ENCODE measurements at regions not wholly inside any gene's neighbourhood (a gene's known extent, or its start where the extent isn't known, plus 50 kb on each side); places are given as distances from the start of the nearest gene placed in this dataset.
"Not testable (repeated sequence)": the region's sequence is repeated elsewhere in the genome, so short reads cannot be mapped to it uniquely, and the experiment has no call there.

- intact Hi-C loops (cut with micrococcal nuclease); POLR2A ChIA-PET (ENCODE audit: partially characterized antibody); H3K36me3 ChIP-seq (ENCODE audit: insufficient read depth, low read length); CTCF ChIA-PET (ENCODE audit: partially characterized antibody); H3K27ac Mint-ChIP-seq; H3K4me3 ChIP-seq (ENCODE audit: low read length in 2 of 2); H3K36me3 Mint-ChIP-seq; H3K4me1 Mint-ChIP-seq; H3K4me3 Mint-ChIP-seq; DNase-seq; H3K9me3 ChIP-seq (ENCODE audit: control insufficient read depth in 1 of 2, low read length in 2 of 2); H3K4me1 ChIP-seq (ENCODE audit: insufficient read depth, low read length); H3K27ac ChIP-seq (ENCODE audit: low read depth, low read length); H3K27me3 ChIP-seq (ENCODE audit: insufficient read depth, low read length): not testable (repeated sequence)
- peaks cover 3 to 12% of the 10 kb centered on the region in 2 donors for H3K27me3 Mint-ChIP-seq
- H3K9me3 Mint-ChIP-seq = peaks cover 3 to 20% (median 13%) of the 10 kb centered on the region in 8 donors
Measured at GRCh38 chr3:72064727-72065126, 279.8 kb upstream of the PROK2 start.

GRCh38 chr3:72062017-72062416, 277.1 kb upstream of the PROK2 start:
- Histone ChIP-seq H3K27me3 (ENCODE audit: insufficient read depth, low read length) (no peaks in the 10 kb centered on the region), H3K4me1 (ENCODE audit: insufficient read depth, low read length) (no peaks in the 10 kb centered on the region), H3K9me3 (ENCODE audit: control insufficient read depth in 1 of 2, low read length in 2 of 2) (no peaks in the 10 kb centered on the region), H3K36me3 (ENCODE audit: insufficient read depth, low read length) (no peaks in the 10 kb centered on the region), H3K4me3 (ENCODE audit: low read length in 2 of 2) (no peak overlapping the region), H3K27ac (ENCODE audit: low read depth, low read length) (no peak overlapping the region)
- Mint-ChIP-seq H3K4me1 (no peaks in the 10 kb centered on the region), H3K27ac (no peak overlapping the region), H3K27me3 (peaks cover 0 to 12% of the 10 kb centered on the region in 2 donors), H3K4me3 (no peak overlapping the region), H3K9me3 (peaks cover 3 to 20% (median 13%) of the 10 kb centered on the region in 8 donors), H3K36me3 (peaks cover 0 to 5% of the 10 kb centered on the region in 2 donors)
- DNase-seq = no peak
- intact Hi-C loops (cut with micrococcal nuclease) = no loop called here
- ChIA-PET POLR2A (ENCODE audit: partially characterized antibody) (interaction anchor here (0.8 kb wide), 1 partner anchor 26 kb away, joined by 3 read pairs; no protein-coding TSS in a partner anchor), CTCF (ENCODE audit: partially characterized antibody) (no interaction called here)

- H3K36me3 ChIP-seq (ENCODE audit: insufficient read depth, low read length) = no peaks in the 10 kb centered on the region
- no peaks in the 10 kb centered on the region for H3K4me1 Mint-ChIP-seq
Measured at GRCh38 chr3:72060447-72061034, 275.6 kb upstream of the PROK2 start.

GRCh38 chr3:72058493-72059081, 273.6 kb upstream of the PROK2 start:
- H3K4me1 ChIP-seq (ENCODE audit: insufficient read depth, low read length) = no peaks in the 10 kb centered on the region
- ChIA-PET POLR2A (ENCODE audit: partially characterized antibody) (no interaction called here), CTCF (ENCODE audit: partially characterized antibody) (no interaction called here)
- no peak for DNase-seq
- H3K4me1 Mint-ChIP-seq = no peaks in the 10 kb centered on the region
- no peaks in the 10 kb centered on the region for H3K27me3 ChIP-seq (ENCODE audit: insufficient read depth, low read length)
- intact Hi-C loops (cut with micrococcal nuclease) = no loop called here
- H3K4me3 ChIP-seq (ENCODE audit: low read length in 2 of 2) = no peak overlapping the region
- H3K9me3 ChIP-seq (ENCODE audit: control insufficient read depth in 1 of 2, low read length in 2 of 2) = no peaks in the 10 kb centered on the region
- peaks cover 0 to 6% of the 10 kb centered on the region in 2 donors for H3K27me3 Mint-ChIP-seq
- H3K36me3 ChIP-seq (ENCODE audit: insufficient read depth, low read length) = no peaks in the 10 kb centered on the region
- H3K27ac Mint-ChIP-seq = no peak overlapping the region
- no peak overlapping the region for H3K4me3 Mint-ChIP-seq
- no peak overlapping the region for H3K27ac ChIP-seq (ENCODE audit: low read depth, low read length)
- H3K9me3 Mint-ChIP-seq = peaks cover 0 to 11% (median 5%) of the 10 kb centered on the region in 8 donors
- no peaks in the 10 kb centered on the region for H3K36me3 Mint-ChIP-seq

More at GRCh38 chr3:72060447-72061034, 275.6 kb upstream of the PROK2 start:
- no peaks in the 10 kb centered on the region for H3K27me3 ChIP-seq (ENCODE audit: insufficient read depth, low read length)
- peaks cover 0 to 10% of the 10 kb centered on the region in 2 donors for H3K27me3 Mint-ChIP-seq
- no peak overlapping the region for H3K27ac Mint-ChIP-seq
- H3K9me3 Mint-ChIP-seq = peaks cover 3 to 20% (median 13%) of the 10 kb centered on the region in 8 donors
- no peaks in the 10 kb centered on the region for H3K4me1 ChIP-seq (ENCODE audit: insufficient read depth, low read length)
- DNase-seq = no peak
- intact Hi-C loops (cut with micrococcal nuclease) = no loop called here
- H3K27ac ChIP-seq (ENCODE audit: low read depth, low read length) = no peak overlapping the region
- H3K4me3 Mint-ChIP-seq = no peak overlapping the region
- POLR2A ChIA-PET (ENCODE audit: partially characterized antibody) = no interaction called here
- H3K9me3 ChIP-seq (ENCODE audit: control insufficient read depth in 1 of 2, low read length in 2 of 2) = no peaks in the 10 kb centered on the region
- CTCF ChIA-PET (ENCODE audit: partially characterized antibody) = no interaction called here
- H3K36me3 Mint-ChIP-seq = peaks cover 0 to 5% of the 10 kb centered on the region in 2 donors
- no peak overlapping the region for H3K4me3 ChIP-seq (ENCODE audit: low read length in 2 of 2)

GRCh38 chr3:72055436-72055835, 270.5 kb upstream of the PROK2 start:
- CTCF ChIA-PET (ENCODE audit: partially characterized antibody) = no interaction called here
- no peaks in the 10 kb centered on the region for H3K27me3 Mint-ChIP-seq

GRCh38 chr3:72054976-72055375, 270.0 kb upstream of the PROK2 start:
- no peaks in the 10 kb centered on the region for H3K27me3 ChIP-seq (ENCODE audit: insufficient read depth, low read length)
- no peaks in the 10 kb centered on the region for H3K9me3 Mint-ChIP-seq
- H3K27ac Mint-ChIP-seq = no peak overlapping the region
- H3K27me3 Mint-ChIP-seq = no peaks in the 10 kb centered on the region
- no peaks in the 10 kb centered on the region for H3K4me1 Mint-ChIP-seq
- no peak for DNase-seq
- no peak overlapping the region for H3K4me3 Mint-ChIP-seq
- CTCF ChIA-PET (ENCODE audit: partially characterized antibody) = no interaction called here
- H3K4me1 ChIP-seq (ENCODE audit: insufficient read depth, low read length) = no peaks in the 10 kb centered on the region
- H3K4me3 ChIP-seq (ENCODE audit: low read length in 2 of 2) = no peak overlapping the region
- POLR2A ChIA-PET (ENCODE audit: partially characterized antibody) = no interaction called here
- H3K27ac ChIP-seq (ENCODE audit: low read depth, low read length) = no peak overlapping the region
- no peaks in the 10 kb centered on the region for H3K9me3 ChIP-seq (ENCODE audit: control insufficient read depth in 1 of 2, low read length in 2 of 2)
- no peaks in the 10 kb centered on the region for H3K36me3 Mint-ChIP-seq
- intact Hi-C loops (cut with micrococcal nuclease) = no loop called here
- no peaks in the 10 kb centered on the region for H3K36me3 ChIP-seq (ENCODE audit: insufficient read depth, low read length)

More at GRCh38 chr3:72055436-72055835, 270.5 kb upstream of the PROK2 start:
- Mint-ChIP-seq H3K9me3 (no peaks in the 10 kb centered on the region), H3K36me3 (no peaks in the 10 kb centered on the region), H3K27ac (no peak overlapping the region), H3K4me3 (no peak overlapping the region), H3K4me1 (no peaks in the 10 kb centered on the region)
- Histone ChIP-seq H3K4me3 (ENCODE audit: low read length in 2 of 2) (no peak overlapping the region), H3K27me3 (ENCODE audit: insufficient read depth, low read length) (no peaks in the 10 kb centered on the region), H3K36me3 (ENCODE audit: insufficient read depth, low read length) (no peaks in the 10 kb centered on the region), H3K4me1 (ENCODE audit: insufficient read depth, low read length) (no peaks in the 10 kb centered on the region), H3K27ac (ENCODE audit: low read depth, low read length) (no peak overlapping the region), H3K9me3 (ENCODE audit: control insufficient read depth in 1 of 2, low read length in 2 of 2) (no peaks in the 10 kb centered on the region)
- no peak for DNase-seq
- intact Hi-C loops (cut with micrococcal nuclease) = no loop called here
- POLR2A ChIA-PET (ENCODE audit: partially characterized antibody) = no interaction called here

- no peaks in the 10 kb centered on the region for H3K9me3 Mint-ChIP-seq
- H3K4me3 Mint-ChIP-seq = no peak overlapping the region
- H3K4me1 ChIP-seq (ENCODE audit: insufficient read depth, low read length) = no peaks in the 10 kb centered on the region
- H3K36me3 Mint-ChIP-seq = no peaks in the 10 kb centered on the region
- H3K36me3 ChIP-seq (ENCODE audit: insufficient read depth, low read length) = no peaks in the 10 kb centered on the region
- H3K9me3 ChIP-seq (ENCODE audit: control insufficient read depth in 1 of 2, low read length in 2 of 2) = no peaks in the 10 kb centered on the region
- H3K4me3 ChIP-seq (ENCODE audit: low read length in 2 of 2) = no peak overlapping the region
- no peak for DNase-seq
- ChIA-PET CTCF (ENCODE audit: partially characterized antibody) (no interaction called here), POLR2A (ENCODE audit: partially characterized antibody) (no interaction called here)
- no peaks in the 10 kb centered on the region for H3K27me3 Mint-ChIP-seq
- H3K27ac ChIP-seq (ENCODE audit: low read depth, low read length) = no peak overlapping the region
- H3K4me1 Mint-ChIP-seq = no peaks in the 10 kb centered on the region
- H3K27me3 ChIP-seq (ENCODE audit: insufficient read depth, low read length) = no peaks in the 10 kb centered on the region
- H3K27ac Mint-ChIP-seq = no peak overlapping the region
- intact Hi-C loops (cut with micrococcal nuclease) = no loop called here
Measured at GRCh38 chr3:72052841-72053409, 268.0 kb upstream of the PROK2 start.

Data from CD4-positive, alpha-beta memory T cell (primary cell).